ENCODE measurements at regions not wholly inside any gene's neighbourhood (a gene's known extent, or its start where the extent isn't known, plus 50 kb on each side); places are given as distances from the start of the nearest gene placed in this dataset.
"Not testable (repeated sequence)": the region's sequence is repeated elsewhere in the genome, so short reads cannot be mapped to it uniquely, and the experiment has no call there.

DNA sequence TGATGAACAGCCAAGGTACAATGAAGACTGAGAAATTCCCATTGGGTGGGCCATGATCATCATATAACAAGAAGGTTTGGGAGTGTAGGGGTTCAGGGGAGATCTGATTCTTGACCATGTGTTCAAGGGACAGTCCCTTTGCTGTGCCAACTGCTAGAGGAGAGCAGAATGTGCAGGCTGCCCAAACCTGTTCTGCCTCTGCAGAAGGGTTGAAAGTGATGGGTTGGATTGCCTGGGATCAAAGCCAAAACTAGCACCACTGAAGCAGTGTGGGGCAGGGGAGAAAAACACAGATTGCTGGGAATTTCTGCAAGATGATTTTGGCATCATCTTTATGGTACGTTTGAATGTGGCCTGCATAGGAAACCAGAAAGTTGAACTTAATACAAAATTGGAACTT, 303.9 kb downstream of the OTUD1 start:
- no peak for DNase-seq (ENCODE audit: low read depth in 1 of 2, low spot score in 1 of 2)

- no peak for DNase-seq (ENCODE audit: low read depth in 1 of 2, low spot score in 1 of 2)
Observed at GRCh38 chr10:23754179-23754578, 315.3 kb downstream of the OTUD1 start.

DNA sequence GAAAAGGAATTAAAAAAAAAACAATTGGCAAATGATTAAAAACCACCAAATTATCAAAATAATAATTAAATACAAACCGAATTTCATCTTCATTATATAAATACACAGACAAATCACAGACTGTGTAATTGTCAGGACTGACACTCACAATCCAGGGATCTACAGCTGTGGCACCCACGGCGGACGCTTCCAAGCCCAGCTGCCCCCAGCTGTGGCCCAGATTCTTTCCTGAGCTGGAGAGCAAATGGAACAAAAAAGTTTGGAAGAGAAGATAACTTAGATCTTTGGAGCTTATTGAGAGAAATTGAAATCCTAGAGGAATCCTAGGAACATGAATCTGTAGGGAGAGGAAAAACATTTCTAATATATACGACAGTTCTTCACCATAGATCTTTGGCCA, 316.1 kb downstream of the OTUD1 start:
- no peak for DNase-seq (ENCODE audit: low read depth in 1 of 2, low spot score in 1 of 2)

DNA sequence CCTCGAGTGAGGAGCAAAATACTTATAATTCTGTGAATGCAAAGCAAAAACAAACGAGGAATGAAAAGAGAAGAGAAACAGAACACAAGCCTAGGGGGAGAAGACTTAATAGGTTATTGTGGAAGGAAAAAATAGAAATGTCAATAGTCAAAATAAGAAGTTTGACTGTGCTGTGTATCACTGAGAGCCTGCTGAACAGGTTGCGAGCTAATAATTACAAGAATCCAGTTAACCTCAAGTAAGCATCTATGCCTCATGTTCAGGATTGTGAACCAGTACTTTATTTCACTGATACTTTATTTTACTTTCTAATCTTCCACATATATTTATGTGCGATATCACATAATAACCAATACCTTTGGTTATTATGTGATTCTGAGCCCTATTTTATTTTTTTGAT, 316.7 kb downstream of the OTUD1 start:
- DNase-seq (ENCODE audit: low read depth in 1 of 2, low spot score in 1 of 2), result no peak

- no peak for DNase-seq (ENCODE audit: low read depth in 1 of 2, low spot score in 1 of 2)
Observed at GRCh38 chr10:23768281-23768680, 329.4 kb downstream of the OTUD1 start.

- DNase-seq (ENCODE audit: low read depth in 1 of 2, low spot score in 1 of 2), result no peak
Observed at GRCh38 chr10:23777153-23777552, 338.3 kb downstream of the OTUD1 start.

- no peak for DNase-seq (ENCODE audit: low read depth in 1 of 2, low spot score in 1 of 2)
Observed at GRCh38 chr10:23779301-23779700, 340.4 kb downstream of the OTUD1 start.

GRCh38 chr10:23780331-23780730, 341.5 kb downstream of the OTUD1 start:
- DNase-seq (ENCODE audit: low read depth in 1 of 2, low spot score in 1 of 2), result no peak

DNA sequence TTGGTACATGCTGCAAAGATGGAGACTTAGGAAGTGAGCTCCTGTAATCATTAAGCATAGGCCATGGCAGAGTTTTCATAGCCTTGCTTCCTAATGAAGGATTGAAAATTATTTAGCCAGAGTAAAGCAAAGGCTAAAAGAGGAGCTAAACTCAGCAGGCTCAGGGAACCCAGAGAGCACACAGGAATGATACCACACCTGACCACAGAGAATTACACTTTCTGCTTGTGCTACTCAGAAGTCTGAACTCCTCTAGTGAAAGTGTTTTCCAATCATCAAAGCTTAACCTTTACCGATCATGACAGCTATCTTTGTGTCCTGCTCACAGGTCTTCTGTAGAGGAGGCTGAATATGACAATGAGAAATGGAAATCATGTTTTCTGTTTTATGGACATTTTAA, 347.7 kb downstream of the OTUD1 start:
- no peak for DNase-seq (ENCODE audit: low read depth in 1 of 2, low spot score in 1 of 2)

DNA sequence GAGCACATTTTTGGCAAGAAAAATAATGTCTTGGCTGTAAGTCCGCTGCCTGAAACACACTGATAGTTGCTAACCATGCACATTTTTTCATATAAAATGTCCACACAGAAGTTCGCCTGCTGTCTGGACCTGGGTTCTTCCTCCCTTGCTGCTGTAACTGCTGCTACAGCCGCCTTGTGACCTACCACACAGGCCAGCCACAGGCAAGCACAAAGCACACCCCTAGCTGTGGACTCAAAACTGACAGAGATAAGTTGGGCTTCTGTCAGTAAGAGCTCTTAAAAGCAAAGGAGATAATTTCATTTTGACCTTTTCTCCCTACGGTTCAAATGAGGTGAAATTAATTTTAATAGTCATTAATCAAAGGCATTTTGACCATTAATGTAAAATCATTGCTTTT, 354.7 kb downstream of the OTUD1 start:
- no peak for DNase-seq (ENCODE audit: low read depth in 1 of 2, low spot score in 1 of 2)

GRCh38 chr10:23797452-23797851, 358.6 kb downstream of the OTUD1 start:
- not testable (repeated sequence) for DNase-seq (ENCODE audit: low read depth in 1 of 2, low spot score in 1 of 2)

DNA sequence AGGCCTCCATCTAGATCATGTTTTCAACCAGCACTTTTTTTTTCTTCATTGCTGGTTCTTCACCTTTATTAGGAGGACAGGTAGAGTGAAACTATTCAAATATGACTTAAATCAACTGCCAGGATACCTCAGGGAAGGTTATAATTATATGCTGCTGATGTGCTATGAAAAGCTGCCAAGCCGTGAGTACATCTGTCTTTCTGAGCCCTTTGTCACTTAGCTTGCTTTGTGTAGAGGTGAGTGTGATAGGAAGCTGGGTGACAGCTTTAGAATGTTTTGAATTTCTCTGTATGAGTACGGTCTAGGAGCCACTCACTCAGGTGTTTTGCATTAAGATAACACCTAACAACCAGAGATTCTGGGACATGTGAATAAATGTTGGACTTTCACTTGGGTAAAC, 365.2 kb downstream of the OTUD1 start:
- DNase-seq (ENCODE audit: low read depth in 1 of 2, low spot score in 1 of 2), result no peak

GRCh38 chr10:23813687-23814086, 374.8 kb downstream of the OTUD1 start:
- no peak for DNase-seq (ENCODE audit: low read depth in 1 of 2, low spot score in 1 of 2)

DNA sequence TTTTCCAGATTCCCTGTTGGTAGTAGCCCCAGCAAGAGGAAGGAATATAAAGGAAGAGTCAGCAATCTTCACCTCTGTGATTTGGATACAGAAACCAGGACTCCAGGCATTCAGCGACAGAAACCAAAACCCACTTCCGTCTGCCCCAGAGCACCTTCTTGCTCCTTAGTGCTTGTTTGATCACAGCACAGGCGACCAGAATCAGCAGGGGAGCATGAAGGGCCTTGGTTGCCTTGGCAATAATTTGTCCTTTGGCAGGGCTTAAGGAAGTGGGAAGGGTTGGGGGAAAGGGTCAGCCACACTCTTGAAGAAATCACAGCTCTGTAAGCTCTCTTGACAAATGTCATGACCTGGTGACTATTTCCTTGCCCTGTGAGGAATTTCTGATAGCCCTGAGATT, 379.6 kb downstream of the OTUD1 start:
- no peak for DNase-seq (ENCODE audit: low read depth in 1 of 2, low spot score in 1 of 2)

DNA sequence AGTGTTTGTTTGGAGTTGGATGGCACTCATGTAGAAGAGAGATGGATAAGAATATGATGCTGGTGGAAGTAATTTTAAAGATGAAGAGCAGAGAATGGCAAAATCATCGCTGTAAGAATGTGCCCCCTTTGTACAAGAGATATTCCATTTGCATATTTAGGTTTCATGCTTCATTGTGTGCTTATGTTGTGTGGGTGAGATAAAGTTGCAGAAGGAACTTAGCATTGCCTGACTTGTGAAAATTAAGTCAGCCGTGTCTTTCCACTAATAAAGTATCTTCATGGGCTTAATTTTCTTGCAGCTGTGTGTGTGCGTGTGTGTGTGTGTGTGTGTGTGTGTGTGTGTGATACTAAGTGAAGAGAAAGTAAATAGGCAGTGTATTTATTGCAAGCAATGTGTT, 381.9 kb downstream of the OTUD1 start:
- no peak for DNase-seq (ENCODE audit: low read depth in 1 of 2, low spot score in 1 of 2)

DNA sequence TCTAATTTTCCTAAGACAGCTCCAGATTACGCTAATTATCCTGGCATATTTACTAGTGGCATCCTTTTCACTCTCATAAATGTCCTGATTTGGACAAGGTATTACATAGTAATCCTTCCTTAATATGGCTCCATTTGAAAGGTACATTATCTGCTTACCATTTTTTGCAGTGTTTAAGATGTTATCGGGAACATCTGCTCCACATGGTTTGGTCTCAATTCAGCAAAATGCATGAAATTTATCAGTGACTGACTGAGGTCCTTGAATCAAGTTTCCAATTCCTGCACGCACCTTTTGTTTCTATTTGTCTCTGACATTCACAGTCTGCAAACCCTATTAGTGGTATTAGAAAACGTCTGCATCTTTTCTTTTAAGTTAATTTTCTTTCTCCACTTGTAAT, 384.1 kb upstream of the KIAA1217 start:
- DNase-seq (ENCODE audit: low read depth in 1 of 2, low spot score in 1 of 2), result no peak

- no peak for DNase-seq (ENCODE audit: low read depth in 1 of 2, low spot score in 1 of 2)
Observed at GRCh38 chr10:23826421-23826820, 382.5 kb upstream of the KIAA1217 start.

- no peak for DNase-seq (ENCODE audit: low read depth in 1 of 2, low spot score in 1 of 2)
Observed at GRCh38 chr10:23829556-23829955, 379.4 kb upstream of the KIAA1217 start.

GRCh38 chr10:23834091-23834490, 374.8 kb upstream of the KIAA1217 start:
- DNase-seq (ENCODE audit: low read depth in 1 of 2, low spot score in 1 of 2), result no peak

GRCh38 chr10:23850631-23851030, 358.3 kb upstream of the KIAA1217 start:
- no peak for DNase-seq (ENCODE audit: low read depth in 1 of 2, low spot score in 1 of 2)

DNA sequence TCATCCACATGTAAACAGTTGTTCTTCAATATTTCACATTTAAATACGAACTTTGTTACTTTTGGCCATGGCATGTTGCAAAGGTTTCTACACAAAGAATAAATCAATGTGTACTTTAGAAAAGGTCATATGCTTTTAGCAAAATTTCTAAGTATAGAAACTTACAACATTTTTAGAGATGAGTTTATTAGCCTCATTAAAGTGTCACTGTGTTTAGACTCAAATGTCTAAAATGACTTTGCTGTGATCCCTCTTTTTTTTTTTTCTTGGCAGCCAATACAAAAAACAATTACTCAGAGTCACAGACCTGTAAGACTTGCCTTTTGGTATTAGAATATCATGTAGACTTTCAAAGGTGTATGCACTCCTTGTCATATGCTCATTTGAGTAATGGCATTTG, 349.3 kb upstream of the KIAA1217 start:
- no peak for DNase-seq (ENCODE audit: low read depth in 1 of 2, low spot score in 1 of 2)

- DNase-seq (ENCODE audit: low read depth in 1 of 2, low spot score in 1 of 2), result no peak
Observed at GRCh38 chr10:23864631-23865147, 344.2 kb upstream of the KIAA1217 start.

DNA sequence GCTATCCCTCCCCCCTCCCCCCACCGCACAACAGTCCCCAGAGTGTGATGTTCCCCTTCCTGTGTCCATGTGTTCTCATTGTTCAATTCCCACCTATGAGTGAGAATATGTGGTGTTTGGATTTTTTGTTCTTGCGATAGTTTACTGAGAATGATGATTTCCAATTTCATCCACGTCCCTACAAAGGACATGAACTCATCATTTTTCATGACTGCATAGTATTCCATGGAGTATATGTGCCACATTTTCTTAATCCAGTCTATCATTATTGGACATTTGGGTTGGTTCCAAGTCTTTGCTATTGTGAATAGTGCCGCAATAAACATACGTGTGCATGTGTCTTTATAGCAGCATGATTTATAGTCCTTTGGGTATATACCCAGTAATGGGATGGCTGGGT, 342.0 kb upstream of the KIAA1217 start:
- DNase-seq (ENCODE audit: low read depth in 1 of 2, low spot score in 1 of 2), result not testable (repeated sequence)

DNA sequence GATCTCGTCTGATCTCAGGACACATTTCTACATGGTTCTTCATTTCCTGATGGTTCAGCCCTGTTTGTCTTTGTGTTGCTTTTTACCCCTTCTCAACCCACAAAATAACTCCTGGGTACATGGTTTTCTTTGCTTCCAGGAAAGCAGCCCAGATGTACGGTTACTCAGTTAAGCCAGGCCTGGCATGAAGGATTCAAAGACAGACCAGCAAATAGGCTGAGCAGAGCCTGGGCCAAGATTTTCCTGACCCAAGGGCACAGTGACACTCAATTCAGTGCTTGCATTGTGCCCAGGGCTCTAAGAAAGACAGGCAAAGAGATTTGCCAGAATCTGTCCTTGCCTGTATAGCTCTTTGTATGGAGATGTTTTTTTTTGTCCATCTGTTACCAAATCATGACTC, 340.8 kb upstream of the KIAA1217 start:
- DNase-seq (ENCODE audit: low read depth in 1 of 2, low spot score in 1 of 2), result no peak

Measured in stimulated activated CD4-positive, alpha-beta T cell treated with anti-CD3 and anti-CD28 coated beads, Interleukin-15, amount 100 ng/mL, for 1 hour (primary cell).